Cardiac muscle cell (in vitro differentiated cells and primary cell): ENCODE measurements at regions not wholly inside any gene's neighbourhood (a gene's known extent, or its start where the extent isn't known, plus 50 kb on each side); places are given as distances from the start of the nearest gene placed in this dataset.

Experiments
- DNase-seq, 2 donors: peaks; one replicate each; pipeline versions ENCODE4 v3.0.0 to v3.0.0-alpha.2; 2010 to 2017; ENCODE audit warnings: low read depth in 1 of 2, low spot score in 1 of 2
- H3K27ac ChIP-seq: fragments of 200-600 bp; sonication (generic); 2 replicates; pipeline ENCODE4 v1.5.1; 2016
- H3K27me3 ChIP-seq: fragments of 200-600 bp; sonication (generic); 2 replicates; pipeline ENCODE4 v1.6.0; 2016; ENCODE audit warnings: control low read depth
- H3K36me3 ChIP-seq: fragments of 200-600 bp; sonication (generic); 2 replicates; pipeline ENCODE4 v1.5.1; 2016; ENCODE audit warnings: control low read depth
- H3K4me1 ChIP-seq: fragments of 200-600 bp; sonication (generic); 2 replicates; pipeline ENCODE4 v1.8.1; 2017; ENCODE audit warnings: low read depth, mild to moderate bottlenecking, mixed run types
- H3K4me3 ChIP-seq: fragments of 200-600 bp; sonication (generic); 2 replicates; pipeline ENCODE4 v1.5.1; 2016; ENCODE audit warnings: mild to moderate bottlenecking
- H3K9me3 ChIP-seq: fragments of 200-600 bp; sonication (generic); 2 replicates; pipeline ENCODE4 v1.5.1; 2017; ENCODE audit warnings: low read depth, mild to moderate bottlenecking, control low read depth
- CTCF ChIP-seq: IDR thresholded peaks from 2 replicates; pipeline ENCODE4 v1.5.1; 2012; ENCODE audit warnings: low read depth, mild to moderate bottlenecking, low read length

GRCh38 chr20:60976913-60977312 is 275.1 kb upstream of the CDH4 start:
- Histone ChIP-seq H3K9me3 (no peaks in the 10 kb centered on the region), H3K4me3 (no peak overlapping the region), H3K4me1 (no peaks in the 10 kb centered on the region), H3K27ac (no peak overlapping the region), H3K27me3 (no peaks in the 10 kb centered on the region), H3K36me3 (no peaks in the 10 kb centered on the region)
- TF ChIP-seq CTCF = no peak
- no peak for DNase-seq

GRCh38 chr20:60977901-60978300 is 274.2 kb upstream of the CDH4 start:
- no peak for DNase-seq
- H3K27me3 ChIP-seq = no peaks in the 10 kb centered on the region
- TF ChIP-seq CTCF = no peak
- H3K4me1 ChIP-seq = no peaks in the 10 kb centered on the region
- H3K9me3 ChIP-seq = no peaks in the 10 kb centered on the region
- no peaks in the 10 kb centered on the region for H3K36me3 ChIP-seq
- H3K4me3 ChIP-seq = no peak overlapping the region
- no peak overlapping the region for H3K27ac ChIP-seq

- Histone ChIP-seq H3K36me3 (no peaks in the 10 kb centered on the region), H3K9me3 (no peaks in the 10 kb centered on the region), H3K27me3 (no peaks in the 10 kb centered on the region), H3K4me3 (no peak overlapping the region), H3K27ac (no peak overlapping the region), H3K4me1 (no peaks in the 10 kb centered on the region)
- DNase-seq = no peak
- no peak for TF ChIP-seq CTCF
These were observed 267.4 kb upstream of the CDH4 start for GRCh38 chr20:60984666-60985065.

- no peak for TF ChIP-seq CTCF
- H3K4me3 ChIP-seq = no peak overlapping the region
- no peaks in the 10 kb centered on the region for H3K36me3 ChIP-seq
- DNase-seq = no peak
- H3K27ac ChIP-seq = no peak overlapping the region
- no peaks in the 10 kb centered on the region for H3K27me3 ChIP-seq
- H3K4me1 ChIP-seq = no peaks in the 10 kb centered on the region
- H3K9me3 ChIP-seq = no peaks in the 10 kb centered on the region
These were observed 265.4 kb upstream of the CDH4 start for GRCh38 chr20:60986506-60987156.

GRCh38 chr20:60990061-60990460 is 262.0 kb upstream of the CDH4 start:
- TF ChIP-seq CTCF = no peak
- H3K9me3 ChIP-seq = no peaks in the 10 kb centered on the region
- DNase-seq = no peak

GRCh38 chr20:60990643-60991042 is 261.4 kb upstream of the CDH4 start:
- H3K9me3 ChIP-seq = no peaks in the 10 kb centered on the region
- H3K4me3 ChIP-seq = no peak overlapping the region

More at GRCh38 chr20:60990061-60990460, 262.0 kb upstream of the CDH4 start:
- H3K4me3 ChIP-seq = no peak overlapping the region
- no peak overlapping the region for H3K27ac ChIP-seq
- H3K27me3 ChIP-seq = no peaks in the 10 kb centered on the region
- no peaks in the 10 kb centered on the region for H3K36me3 ChIP-seq
- H3K4me1 ChIP-seq = no peaks in the 10 kb centered on the region

More at GRCh38 chr20:60990643-60991042, 261.4 kb upstream of the CDH4 start:
- TF ChIP-seq CTCF = no peak
- H3K4me1 ChIP-seq = no peaks in the 10 kb centered on the region
- no peaks in the 10 kb centered on the region for H3K36me3 ChIP-seq
- no peaks in the 10 kb centered on the region for H3K27me3 ChIP-seq
- no peak overlapping the region for H3K27ac ChIP-seq
- no peak for DNase-seq
